Heart left ventricle (tissue), 16 donors: ENCODE measurements at regions not wholly inside any gene's neighbourhood (a gene's known extent, or its start where the extent isn't known, plus 50 kb on each side); places are given as distances from the start of the nearest gene placed in this dataset.

Experiments
- ATAC-seq, 4 donors: fragments of 200-7000 bp; cut with Tn5 transposase; one replicate each; pipeline ENCODE4 v1.9.1; 2020 to 2022; ENCODE audit warnings: moderate library complexity in 4 of 4, mild to moderate bottlenecking in 3 of 4, moderate number of reproducible peaks in 1 of 4
- DNase-seq, 5 donors: peaks; one replicate each; pipeline ENCODE4 v3.0.0-alpha.2; 2020
- H3K27ac ChIP-seq, 12 donors: fragments of 200-600 bp; sonication (generic) in 4 of 12; one replicate each; pipeline versions ENCODE4 v1.5.0 to v1.8.0; 2016 to 2022; ENCODE audit warnings: mild to moderate bottlenecking in 2 of 12
- H3K27me3 ChIP-seq, 9 donors: fragments of 200-600 bp; sonication (generic) in 2 of 9; one replicate each; pipeline versions ENCODE4 v1.5.1 to v1.8.0; 2016 to 2022; ENCODE audit warnings: mild to moderate bottlenecking in 3 of 9
- H3K36me3 ChIP-seq, 9 donors: fragments of 200-600 bp; sonication (generic) in 2 of 9; one replicate each; pipeline versions ENCODE4 v1.5.0 to v1.8.0; 2018 to 2022; ENCODE audit warnings: mild to moderate bottlenecking in 2 of 9
- H3K4me1 ChIP-seq, 12 donors: fragments of 200-600 bp; sonication (generic) in 4 of 12; one replicate each; pipeline versions ENCODE4 v1.5.0 to v1.8.0; 2016 to 2022; ENCODE audit warnings: mild to moderate bottlenecking in 3 of 12
- H3K4me3 ChIP-seq, 12 donors: fragments of 200-600 bp; sonication (generic) in 4 of 12; one replicate each; pipeline versions ENCODE4 v1.5.0 to v1.8.0; 2017 to 2022; ENCODE audit warnings: mild to moderate bottlenecking in 9 of 12, moderate library complexity in 4 of 12
- H3K9me3 ChIP-seq, 12 donors: fragments of 200-600 bp; sonication (generic) in 4 of 12; one replicate each; pipeline versions ENCODE4 v1.5.0 to v1.8.0; 2016 to 2022; ENCODE audit warnings: mild to moderate bottlenecking in 1 of 12
- POLR2A ChIP-seq, 2 donors: fragments of 450-650 bp; IDR thresholded peaks; one replicate each; pipeline ENCODE4 v1.6.1; 2017; ENCODE audit warnings: antibody characterized with exemption in 2 of 2, mild to moderate bottlenecking in 2 of 2, moderate library complexity in 2 of 2
- WGBS, 4 donors: extraction: QIAGEN DNeasy Blood & Tissue Kit in 2 of 4; methylation state at CpG; one replicate each; pipeline versions ENCODE4 v1.1.5 to v1.1.7; 2013 to 2018; 5-methylcytosine and 5-hydroxymethylcytosine counted together
- intact Hi-C, 10 donors: fragments of 100-400 bp; cut with DNase I; formaldehyde crosslinking; loops; one replicate each; pipeline versions ENCODE4 v1.11.1 to v1.14.2; 2022
- TF ChIP-seq, protein P1 (sequence below), 12 donors: fragments of 200-600 bp; sonication (generic) in 4 of 12; IDR thresholded peaks; one replicate each; pipeline versions ENCODE4 v1.5.0 to v1.8.0; 2018 to 2022; ENCODE audit warnings: antibody characterized with exemption in 12 of 12, mild to moderate bottlenecking in 5 of 12
- donor health status: ischemic (EF 13 %, LVEDD 7.1; RV severe dilation, severe dysfunction).
- donor health status: healthy with polysubstance abuse.
- donor health status: DM: no; HTN: yes; CAD: no.
- donor health status: DM: no; HTN: no; CAD: no.
- donor health status: ischemic (EF 25% LVEDD 6.9; RV normal size, moderate dysfunction).
- donor health status: ischemic (EF 25% LVEDD 5.7; RV mildly dilated, moderate dysfunction).
- donor health status: healthy.
- donor health status: DM: yes; HTN: yes; CAD: no.
- donor health status: ischemic (EF 35%, LVEDD 5.7; RV mildly dilated, moderate dysfunction).
- donor health status: nonischemic (EF 11% LVEDD 7.7; RV severe dilation, severe dysfunction).
- donor health status: DM: yes; HTN: yes; CAD: no.
- donor health status: PGD.
- donor health status: ischemic (EF 29% LVEDD 5.4; RV normal size, mild dysfunction).
- donor health status: nonischemic (EF 23%, LVEDD 6.1; RV moderate dilation, normal function).

DNA sequence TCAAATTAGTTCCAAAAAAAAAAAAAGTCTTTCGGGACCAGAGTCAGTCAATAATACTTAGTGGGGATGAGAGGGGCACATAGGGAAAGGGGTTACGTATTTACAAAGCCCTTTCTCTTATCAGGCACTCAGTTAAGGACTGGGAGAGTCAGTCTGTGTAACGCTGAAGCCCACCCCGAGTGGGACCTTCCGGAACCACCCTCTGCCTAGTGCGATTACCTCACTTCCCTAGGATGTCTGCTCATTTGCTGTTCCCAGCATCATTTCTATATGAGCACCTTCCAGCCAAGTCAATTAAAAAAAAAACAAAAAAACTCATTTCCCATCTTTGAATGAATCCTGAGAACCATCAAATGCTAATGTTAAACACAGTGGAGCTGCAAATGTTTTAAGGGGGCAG is 76.9 kb downstream of the BMP4 start:
- H3K27me3 ChIP-seq, result no peaks in the 10 kb centered on the region
- DNase-seq (peak in 3 of 5 donors; percentile 20 to 45 (median 33)), ATAC-seq (peak; percentile 50 to 89 (median 74))
- TF ChIP-seq, protein P1, sequence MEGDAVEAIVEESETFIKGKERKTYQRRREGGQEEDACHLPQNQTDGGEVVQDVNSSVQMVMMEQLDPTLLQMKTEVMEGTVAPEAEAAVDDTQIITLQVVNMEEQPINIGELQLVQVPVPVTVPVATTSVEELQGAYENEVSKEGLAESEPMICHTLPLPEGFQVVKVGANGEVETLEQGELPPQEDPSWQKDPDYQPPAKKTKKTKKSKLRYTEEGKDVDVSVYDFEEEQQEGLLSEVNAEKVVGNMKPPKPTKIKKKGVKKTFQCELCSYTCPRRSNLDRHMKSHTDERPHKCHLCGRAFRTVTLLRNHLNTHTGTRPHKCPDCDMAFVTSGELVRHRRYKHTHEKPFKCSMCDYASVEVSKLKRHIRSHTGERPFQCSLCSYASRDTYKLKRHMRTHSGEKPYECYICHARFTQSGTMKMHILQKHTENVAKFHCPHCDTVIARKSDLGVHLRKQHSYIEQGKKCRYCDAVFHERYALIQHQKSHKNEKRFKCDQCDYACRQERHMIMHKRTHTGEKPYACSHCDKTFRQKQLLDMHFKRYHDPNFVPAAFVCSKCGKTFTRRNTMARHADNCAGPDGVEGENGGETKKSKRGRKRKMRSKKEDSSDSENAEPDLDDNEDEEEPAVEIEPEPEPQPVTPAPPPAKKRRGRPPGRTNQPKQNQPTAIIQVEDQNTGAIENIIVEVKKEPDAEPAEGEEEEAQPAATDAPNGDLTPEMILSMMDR (IDR thresholded peaks at IDR 0.05), result no peak
- no peak for TF ChIP-seq POLR2A (IDR thresholded peaks at IDR 0.05)
- WGBS, 4 donors, result 50 to 57% (median 51%) methylated on average over 6 of the region's 6 CpGs
- H3K9me3 ChIP-seq, result no peaks in the 10 kb centered on the region
- H3K4me1 ChIP-seq, result peaks cover 0 to 42% (median 9%) of the 10 kb centered on the region in 12 donors
- intact Hi-C loops, result loop anchor here in 2 of 10 donors (5.0 to 10.0 kb wide), 2 partner anchors 73 to 335 kb away; no protein-coding TSS in a partner anchor
- peak overlapping the region in 9 of 12 donors; percentile 16 to 77 (median 43) for H3K27ac ChIP-seq
- H3K36me3 ChIP-seq, result no peaks in the 10 kb centered on the region
- peak overlapping the region in 1 of 12 donors; percentile 6 for H3K4me3 ChIP-seq

DNA sequence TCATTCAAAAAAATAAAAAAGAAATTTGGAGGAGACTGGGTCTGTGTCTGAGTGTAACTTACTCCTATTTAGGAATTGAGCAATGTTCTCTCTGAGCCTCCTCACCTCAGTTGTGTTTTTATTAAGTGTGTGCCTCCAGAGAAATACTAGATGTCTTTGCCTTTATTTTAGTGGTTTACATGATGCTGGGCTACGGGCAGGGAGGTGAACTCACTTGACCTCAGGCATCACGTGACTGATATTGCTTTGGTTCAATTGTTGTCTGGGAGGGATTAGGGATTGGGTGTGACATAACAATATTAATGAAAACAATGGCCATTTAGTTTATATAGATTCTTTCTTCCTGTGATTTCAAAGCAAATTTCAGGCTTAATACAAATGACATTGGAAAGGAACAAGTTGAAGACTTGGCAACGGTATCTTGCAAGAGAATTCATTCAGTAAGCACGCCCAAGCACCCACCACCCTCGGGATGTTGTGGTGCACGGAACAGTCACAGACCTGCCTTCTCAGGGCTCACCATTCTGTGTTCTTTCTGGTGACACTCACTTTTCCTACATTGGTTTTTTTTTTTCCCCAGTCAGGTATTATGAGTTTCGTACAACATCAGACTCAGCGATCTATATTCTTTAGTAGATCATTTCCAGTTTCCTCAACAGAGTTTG is 77.5 kb downstream of the BMP4 start:
- H3K9me3 ChIP-seq, result no peaks in the 10 kb centered on the region
- no peaks in the 10 kb centered on the region for H3K27me3 ChIP-seq
- TF ChIP-seq POLR2A (IDR thresholded peaks at IDR 0.05), result no peak
- TF ChIP-seq, protein P1 (IDR thresholded peaks at IDR 0.05), result no peak
- WGBS, 4 donors, result 44 to 59% (median 54%) methylated on average over 8 of the region's 8 CpGs
- intact Hi-C loops, result loop anchor here in 1 of 10 donors (5.0 kb wide), 1 partner anchor 73 kb away; no protein-coding TSS in a partner anchor
- peak overlapping the region in 8 of 12 donors; percentile 16 to 77 (median 46) for H3K27ac ChIP-seq
- DNase-seq (peak in 3 of 5 donors; percentile 28 to 59 (median 34)), ATAC-seq (peak in 3 of 4 donors; percentile 42 to 76 (median 61))
- H3K36me3 ChIP-seq, result no peaks in the 10 kb centered on the region
- H3K4me1 ChIP-seq, result peaks cover 0 to 43% (median 12%) of the 10 kb centered on the region in 12 donors
- peak overlapping the region in 1 of 12 donors; percentile 6 for H3K4me3 ChIP-seq

DNA sequence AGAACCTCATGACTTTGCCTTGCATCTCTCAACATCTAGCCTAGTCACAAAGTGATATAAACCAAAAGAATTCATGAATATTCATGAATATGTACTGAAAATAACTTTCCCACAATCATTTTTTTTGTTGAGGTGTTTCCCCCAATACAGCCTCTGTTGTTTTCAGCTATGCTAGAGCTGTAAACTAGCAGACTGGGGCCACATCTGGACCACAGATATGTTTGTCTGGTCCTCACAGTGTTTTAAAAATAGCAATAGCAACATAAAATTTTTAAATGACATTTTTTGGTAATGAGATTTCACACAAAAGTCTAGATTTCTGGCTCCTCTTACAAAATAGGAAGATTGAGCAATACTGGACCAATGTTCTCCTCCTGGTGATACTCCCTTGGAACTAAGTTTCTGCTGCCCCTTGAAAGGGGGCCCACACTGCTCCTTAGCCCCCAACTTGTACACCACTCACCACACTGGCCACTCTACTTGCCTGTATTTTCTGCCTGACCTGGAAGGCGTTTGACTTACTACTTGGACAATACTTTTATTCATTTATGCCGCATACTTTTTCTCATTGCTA is 81.2 kb downstream of the BMP4 start:
- TF ChIP-seq POLR2A (IDR thresholded peaks at IDR 0.05), result no peak
- TF ChIP-seq, protein P1 (IDR thresholded peaks at IDR 0.05), result no peak
- DNase-seq, result no peak
- peak; percentile 18 to 48 (median 32) for ATAC-seq
- H3K27me3 ChIP-seq, result no peaks in the 10 kb centered on the region
- no peak overlapping the region for H3K4me3 ChIP-seq
- no peaks in the 10 kb centered on the region for H3K9me3 ChIP-seq
- H3K4me1 ChIP-seq, result peaks cover 0 to 46% (median 12%) of the 10 kb centered on the region in 12 donors
- 71 to 93% (median 83%) methylated on average over 2 of the region's 2 CpGs for WGBS, 4 donors
- no peaks in the 10 kb centered on the region for H3K36me3 ChIP-seq
- intact Hi-C loops, result loop anchor here in 1 of 10 donors (5.0 kb wide), 1 partner anchor 77 kb away; no protein-coding TSS in a partner anchor
- H3K27ac ChIP-seq, result peak overlapping the region in 7 of 12 donors; percentile 27 to 64 (median 57)

DNA sequence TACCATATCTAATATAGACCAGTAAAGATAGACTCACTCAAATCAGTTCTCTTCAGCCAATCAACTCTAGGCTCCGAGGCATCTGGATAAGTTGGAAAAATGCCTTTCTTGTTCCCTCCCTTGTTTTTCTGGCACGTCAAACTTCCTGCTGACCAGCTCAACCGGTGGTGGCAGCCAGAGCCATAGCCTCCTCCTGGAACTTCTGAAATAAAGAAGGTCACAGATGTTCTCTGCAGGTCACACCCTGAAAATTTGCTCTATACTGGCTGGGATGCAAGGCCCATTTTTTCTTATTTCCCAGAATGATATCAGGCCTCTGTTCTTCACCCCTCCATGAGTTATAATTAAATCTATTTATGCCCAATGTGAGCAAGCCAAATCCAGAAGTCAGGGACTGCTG is 81.9 kb downstream of the BMP4 start:
- WGBS, 4 donors, result 31 to 50% (median 46%) methylated on average over 3 of the region's 3 CpGs
- ATAC-seq, result peak; percentile 57 to 80 (median 72)
- no peaks in the 10 kb centered on the region for H3K27me3 ChIP-seq
- no peaks in the 10 kb centered on the region for H3K36me3 ChIP-seq
- peak overlapping the region in 7 of 12 donors; percentile 11 to 79 (median 59) for H3K27ac ChIP-seq
- intact Hi-C loops, result loop anchor here in 3 of 10 donors (5.0 kb wide), 2 partner anchors 78 to 157 kb away; no protein-coding TSS in a partner anchor
- H3K9me3 ChIP-seq, result no peaks in the 10 kb centered on the region
- H3K4me3 ChIP-seq, result no peak overlapping the region
- TF ChIP-seq POLR2A (IDR thresholded peaks at IDR 0.05), result no peak
- TF ChIP-seq, protein P1 (IDR thresholded peaks at IDR 0.05), result no peak
- DNase-seq, result peak in 4 of 5 donors; percentile 32 to 62 (median 36)
- peaks cover 0 to 43% (median 12%) of the 10 kb centered on the region in 12 donors for H3K4me1 ChIP-seq
